HG03571 (cell line): ENCODE measurements at regions not wholly inside any gene's neighbourhood (a gene's known extent, or its start where the extent isn't known, plus 50 kb on each side); places are given as distances from the start of the nearest gene placed in this dataset.

Source experiments
- ATAC-seq: cut with Tn5 transposase; IDR thresholded peaks from one replicate; pipeline ENCODE4 v1.9.1; 2021; ENCODE audit not compliant: unreplicated experiment

DNA sequence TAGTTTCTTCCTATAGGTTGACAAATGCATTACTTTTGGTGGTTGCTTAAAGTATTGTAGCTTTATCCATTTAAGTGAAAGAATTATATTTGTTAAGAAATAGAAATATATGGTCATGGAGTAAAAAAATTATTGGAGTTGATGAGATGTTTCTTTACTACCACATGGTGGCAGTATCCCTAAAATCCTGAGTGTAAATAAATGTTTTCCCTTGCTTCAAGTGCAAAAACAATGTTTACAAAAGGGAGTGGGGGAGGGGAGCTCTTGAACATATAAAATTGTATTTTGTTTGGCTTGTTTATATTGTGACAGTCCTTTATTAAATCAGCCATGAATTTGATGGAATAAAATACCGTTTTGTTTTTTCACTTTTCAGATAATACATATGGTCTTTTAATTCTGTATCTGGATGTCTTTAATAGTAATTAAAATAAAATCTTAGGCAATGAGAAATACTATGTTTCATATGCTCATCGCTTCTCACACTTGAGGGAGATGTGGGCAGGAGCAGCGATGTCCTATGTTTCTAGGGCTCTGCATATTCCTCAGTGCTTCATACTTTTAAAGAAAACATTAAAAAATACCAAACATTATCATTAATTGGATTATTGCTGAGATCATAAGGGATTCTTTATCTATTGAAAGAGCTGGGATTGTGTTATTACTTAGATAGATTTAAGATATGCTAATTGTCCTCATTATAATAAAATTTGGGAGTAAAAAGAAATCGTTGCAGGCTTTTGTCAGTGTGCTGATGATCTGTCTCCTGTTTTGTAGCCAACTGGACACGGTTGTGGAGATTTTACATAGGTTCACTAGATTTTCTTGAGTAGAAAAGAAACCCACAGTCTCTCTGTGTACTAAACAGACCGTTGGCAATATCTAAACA lies 349.7 kb downstream of the TUSC7 start:
- no peak for ATAC-seq

DNA sequence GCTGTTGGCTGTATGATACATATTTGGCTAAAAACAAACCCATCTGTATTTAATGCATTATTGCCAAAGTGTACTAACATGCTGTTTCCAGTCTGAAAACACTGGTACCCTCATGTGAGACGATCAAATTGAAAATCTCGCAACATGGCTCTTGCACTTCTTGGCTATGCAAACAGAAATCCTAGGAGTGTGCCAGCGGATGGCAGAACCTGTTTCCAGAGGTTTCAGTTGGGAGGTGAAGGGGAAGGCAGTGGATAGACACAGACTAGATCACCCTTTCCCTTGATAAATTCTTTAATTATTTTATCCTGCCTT lies 350.3 kb downstream of the TUSC7 start:
- no peak for ATAC-seq

DNA sequence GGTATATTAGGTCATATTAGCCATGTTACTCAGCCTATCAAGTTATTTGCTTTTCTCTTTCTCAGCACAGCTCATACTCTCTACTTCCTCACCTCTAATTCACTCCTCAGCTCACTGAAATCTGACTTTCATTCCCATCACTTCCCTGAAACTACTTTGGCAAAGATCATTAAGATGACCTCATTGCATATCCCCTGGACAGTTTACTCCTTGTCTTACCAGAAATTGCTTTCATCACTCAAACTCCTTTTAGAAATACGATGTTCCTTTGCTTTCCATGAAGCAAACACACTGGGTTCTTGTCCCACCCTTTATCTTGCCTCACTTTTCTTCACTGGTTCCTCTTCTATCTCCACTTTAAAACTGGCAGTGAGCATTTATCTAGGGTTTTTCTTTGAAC lies 354.4 kb downstream of the TUSC7 start:
- no peak for ATAC-seq

DNA sequence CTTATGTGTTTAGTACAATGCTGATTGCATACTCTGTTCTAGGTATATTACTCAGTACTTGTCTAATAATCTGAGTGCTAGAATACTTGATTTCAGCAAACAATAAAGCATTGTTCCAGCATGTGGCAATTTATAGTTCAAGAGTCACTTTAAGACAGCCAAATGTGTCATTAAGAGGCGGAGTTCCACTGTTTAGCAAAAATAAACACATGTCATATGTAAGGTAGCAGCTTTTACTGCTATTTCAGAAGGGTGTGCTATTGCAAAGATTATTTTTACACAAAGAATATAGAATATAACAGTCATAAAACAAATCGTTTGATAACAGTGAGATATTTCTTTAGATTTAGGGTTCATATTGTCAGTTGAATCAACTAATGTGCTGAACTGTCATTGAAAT lies 358.7 kb downstream of the TUSC7 start:
- no peak for ATAC-seq

DNA sequence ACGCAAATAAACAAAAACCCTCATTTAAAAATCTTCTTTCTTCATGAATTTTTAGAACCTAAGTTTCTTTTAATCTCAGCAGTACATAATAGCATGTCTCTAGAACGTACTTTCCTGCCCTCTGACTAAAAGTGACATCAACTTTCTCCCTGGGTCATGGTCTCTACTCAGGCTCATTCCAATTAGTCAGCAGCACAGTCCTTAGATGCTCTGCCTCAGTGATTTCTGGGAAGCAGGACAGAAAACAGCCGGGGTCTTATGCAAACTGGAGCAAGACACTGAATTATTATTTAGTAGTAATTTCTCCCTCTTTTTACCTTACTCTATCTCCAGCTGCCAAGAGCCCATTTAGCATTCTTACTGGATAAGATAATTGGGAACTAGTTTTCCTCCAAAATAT lies 365.2 kb downstream of the TUSC7 start:
- no peak for ATAC-seq

DNA sequence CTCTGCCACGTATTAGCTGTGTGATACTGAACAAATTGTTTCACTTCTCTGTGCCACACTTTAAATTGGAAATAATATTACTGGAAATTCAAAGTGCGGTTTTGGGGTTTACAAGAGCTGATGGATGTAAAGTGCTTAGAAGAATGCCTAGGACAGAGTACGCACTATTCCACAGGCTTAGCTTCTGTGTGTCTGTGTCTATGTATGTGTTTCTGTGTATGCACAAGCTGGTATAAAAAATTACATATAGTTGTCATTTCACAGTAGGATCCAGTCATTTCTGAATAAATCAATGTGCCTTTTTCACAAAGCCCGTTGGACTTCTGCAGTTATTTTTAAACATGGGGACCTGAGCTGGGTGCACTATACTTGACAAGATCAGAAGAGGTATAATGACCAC lies 370.4 kb downstream of the TUSC7 start:
- no peak for ATAC-seq

DNA sequence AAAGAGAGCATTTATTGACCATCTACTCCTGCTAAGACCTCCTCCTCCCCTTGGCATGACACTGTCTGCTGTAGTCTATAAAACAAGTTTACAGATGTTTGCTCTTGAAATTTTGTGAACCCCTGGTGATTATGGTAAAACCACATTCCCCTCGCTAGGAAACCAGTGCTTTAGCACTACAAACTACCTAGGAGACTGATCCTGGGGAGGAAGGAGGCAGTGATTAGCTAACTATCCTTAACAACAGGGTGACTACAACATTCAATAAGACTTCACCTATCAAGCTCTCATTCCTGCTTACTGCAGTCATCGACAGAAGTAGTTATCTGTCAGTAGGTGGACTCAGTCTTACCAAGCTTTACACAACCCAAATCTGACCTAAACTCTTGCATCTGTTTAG lies 371.3 kb downstream of the TUSC7 start:
- no peak for ATAC-seq

DNA sequence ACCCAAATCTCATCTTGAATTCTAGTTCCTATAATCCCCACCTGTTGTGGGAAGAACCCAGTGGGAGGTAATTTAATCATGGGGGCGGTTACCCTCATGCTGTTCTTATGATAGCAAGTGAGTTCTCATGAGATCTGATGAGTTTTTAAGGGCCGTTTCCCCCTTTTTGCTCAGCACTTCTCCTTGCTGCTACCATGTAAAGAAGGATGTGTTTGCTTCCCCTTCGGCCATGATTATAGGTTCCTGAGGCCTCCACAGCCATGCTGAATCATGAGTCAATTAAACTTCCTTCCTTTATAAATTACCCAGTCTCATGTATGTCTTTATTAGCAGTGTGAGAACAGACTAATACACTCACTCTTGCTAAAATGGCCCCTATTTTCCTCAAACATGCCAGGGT lies 374.7 kb downstream of the TUSC7 start:
- no peak for ATAC-seq

DNA sequence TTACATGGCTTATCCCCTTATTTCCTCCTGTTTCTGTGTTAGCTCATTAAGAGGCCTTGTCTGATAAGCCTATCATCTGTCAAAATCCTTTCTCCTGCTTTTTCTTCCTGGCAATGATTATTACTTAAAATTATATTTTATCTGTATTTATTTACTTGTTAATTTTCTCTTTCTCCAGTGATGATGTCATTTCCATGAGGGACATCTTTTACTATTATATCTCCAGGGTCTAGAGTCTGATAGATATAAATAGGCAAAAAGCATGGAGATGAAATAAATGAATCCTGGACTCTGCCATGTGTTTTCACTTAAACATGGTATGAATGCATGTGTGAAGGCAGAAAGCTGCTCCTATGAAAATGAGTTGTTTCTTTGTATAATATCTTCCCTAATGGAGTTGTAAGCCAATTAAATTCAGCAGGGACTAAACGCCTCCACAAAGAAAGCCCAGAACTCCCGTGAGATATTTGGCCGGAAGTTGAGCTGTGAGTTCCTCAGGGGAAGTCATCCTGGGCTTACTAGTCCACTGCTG lies 375.2 kb downstream of the TUSC7 start:
- no peak for ATAC-seq

DNA sequence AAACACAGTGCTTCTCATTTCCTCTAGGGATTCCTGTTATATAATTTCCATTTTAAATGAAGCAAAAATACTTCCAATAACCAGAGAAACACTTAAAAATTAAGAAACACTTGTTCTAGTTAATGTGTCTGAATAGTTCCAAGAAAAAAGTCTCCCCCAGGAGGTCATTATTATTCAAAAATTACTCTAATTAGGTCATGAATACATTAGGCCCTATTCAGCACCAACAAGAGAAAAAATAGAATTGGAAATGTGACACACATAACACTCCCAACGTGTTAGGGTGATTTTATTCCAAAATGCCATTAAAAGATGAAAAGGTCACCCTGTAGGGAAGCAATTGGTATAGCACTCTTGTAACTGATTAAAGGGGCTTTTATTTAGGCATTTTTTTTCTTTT lies 382.1 kb downstream of the TUSC7 start:
- no peak for ATAC-seq

DNA sequence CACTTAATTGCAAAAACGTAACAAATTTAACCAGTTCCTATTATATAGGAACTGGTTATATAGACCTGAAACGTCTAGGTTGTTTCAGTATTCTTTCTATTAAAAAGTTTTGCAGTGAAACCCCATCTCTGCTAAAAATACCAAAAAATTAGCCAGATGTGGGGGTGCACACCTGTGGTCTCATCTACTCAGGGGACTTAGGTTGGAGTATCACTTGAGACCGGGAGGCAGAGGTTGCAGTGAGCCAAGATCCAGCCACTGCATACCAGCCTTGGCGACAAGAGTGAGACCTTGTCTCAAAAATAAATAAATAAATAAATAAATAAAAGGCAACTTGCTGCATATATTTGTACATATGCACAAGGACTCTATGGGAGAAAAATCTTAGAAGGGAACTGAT lies 387.0 kb downstream of the TUSC7 start:
- ATAC-seq = no peak

DNA sequence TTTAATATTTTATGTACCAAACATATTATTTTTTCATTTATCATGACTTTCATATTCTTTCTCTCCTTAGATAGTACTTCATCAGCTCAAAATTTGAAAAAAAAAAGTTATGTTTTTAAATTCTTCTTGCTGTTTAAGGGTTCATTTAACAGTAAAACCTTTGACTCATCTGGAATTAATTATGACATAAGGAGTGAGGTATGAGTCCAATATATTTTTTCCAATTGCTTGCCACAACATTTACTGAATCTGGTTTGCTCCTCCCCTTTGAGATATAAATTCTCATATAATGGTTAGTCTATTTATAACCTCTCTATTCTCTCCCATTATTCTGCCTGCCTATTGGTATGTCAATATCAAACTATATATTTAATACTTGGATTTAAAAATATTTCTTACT lies 387.8 kb downstream of the TUSC7 start:
- ATAC-seq = no peak

DNA sequence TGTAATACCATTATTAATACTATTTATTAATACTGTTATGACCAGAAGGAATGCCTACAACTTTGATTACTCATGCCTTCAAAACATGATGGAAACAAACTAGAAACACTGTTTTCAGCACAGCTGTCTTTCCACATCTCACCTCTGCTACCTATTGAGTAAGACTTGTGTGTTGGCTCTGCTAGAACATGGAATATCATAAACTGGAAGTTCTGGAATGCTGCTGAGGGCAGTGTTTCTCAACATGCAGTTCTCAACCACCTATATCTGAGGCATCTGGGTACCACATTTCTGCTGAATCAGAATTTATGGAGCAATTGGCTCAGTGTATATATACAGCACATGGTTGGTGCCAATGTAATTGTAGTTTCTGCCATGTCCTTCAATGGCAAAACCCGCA lies 392.1 kb downstream of the TUSC7 start:
- no peak for ATAC-seq

DNA sequence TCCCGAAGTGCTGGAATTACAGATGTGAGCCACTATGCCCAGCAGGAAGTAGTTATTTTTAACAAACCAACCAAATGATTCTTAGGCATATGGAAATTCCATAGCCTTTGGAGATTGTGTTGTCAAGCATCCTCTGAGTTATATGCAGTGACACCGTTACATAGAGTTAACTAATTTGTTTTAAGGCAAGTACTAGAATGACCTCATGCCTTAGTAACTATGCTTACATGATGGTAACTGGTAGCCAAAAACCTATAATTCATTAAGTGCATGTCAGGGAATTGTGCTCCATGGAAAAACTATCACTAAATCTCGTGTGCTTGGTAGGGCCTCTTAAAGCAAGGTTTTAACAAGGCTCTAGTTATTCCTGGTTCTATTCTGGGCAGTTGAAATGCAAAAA lies 392.8 kb downstream of the TUSC7 start:
- no peak for ATAC-seq

DNA sequence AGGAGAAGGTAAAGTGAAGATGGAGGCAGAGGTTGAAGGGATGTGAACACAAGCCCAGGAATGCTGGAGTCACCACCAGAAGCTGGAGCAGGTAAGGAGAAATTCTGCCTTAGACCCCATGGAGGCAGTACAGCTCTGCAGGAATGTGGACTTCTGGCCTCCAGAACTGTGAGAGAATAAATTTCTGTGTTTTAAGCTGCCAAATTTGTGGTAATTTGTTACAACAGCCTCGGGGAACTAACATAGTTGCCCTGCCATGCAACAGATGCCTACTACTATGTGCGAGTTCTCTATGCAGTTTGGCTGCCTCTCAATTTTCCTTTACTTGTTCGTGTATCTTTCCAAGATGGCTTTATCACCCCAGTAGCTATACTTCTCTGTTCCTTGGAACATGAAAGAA lies 394.1 kb downstream of the TUSC7 start:
- ATAC-seq = no peak

DNA sequence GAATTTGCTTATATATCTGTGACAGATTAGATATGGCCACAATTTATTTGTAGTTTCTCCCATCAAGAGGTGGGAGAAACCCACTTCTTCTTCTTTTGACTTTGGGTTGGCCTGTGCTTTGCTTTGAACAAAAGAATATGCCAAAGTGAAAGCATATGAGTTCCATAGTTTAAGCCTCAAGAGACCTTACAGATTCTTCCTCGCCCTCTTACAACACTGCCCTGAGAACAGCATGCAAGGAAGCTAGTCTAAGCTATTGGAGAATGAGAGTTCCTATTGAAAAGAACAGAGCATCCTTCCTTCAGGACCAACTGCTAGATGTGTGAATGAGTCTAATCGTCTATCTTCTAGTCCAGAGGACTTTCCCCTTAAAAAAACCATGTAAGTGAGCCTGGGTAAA lies 394.8 kb downstream of the TUSC7 start:
- ATAC-seq = no peak

DNA sequence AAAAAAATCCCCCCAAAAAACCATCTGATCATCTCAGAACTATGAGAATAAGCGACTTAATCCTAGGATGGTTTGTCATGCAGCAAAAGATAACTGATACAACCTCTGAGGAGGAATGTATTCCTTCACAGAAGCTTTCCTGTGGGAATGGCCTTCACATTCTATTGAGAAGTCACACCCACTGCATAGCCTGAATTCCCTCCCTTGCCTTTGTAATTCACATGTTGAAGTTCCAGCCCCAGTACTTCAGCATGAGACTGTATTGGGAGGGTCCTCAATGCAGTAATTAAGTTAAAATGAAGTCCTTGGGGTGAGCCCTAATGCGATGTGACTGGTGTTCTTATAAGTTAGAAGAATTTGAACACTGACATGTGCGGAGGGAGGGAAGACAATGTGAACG lies 395.2 kb downstream of the TUSC7 start:
- ATAC-seq = no peak

DNA sequence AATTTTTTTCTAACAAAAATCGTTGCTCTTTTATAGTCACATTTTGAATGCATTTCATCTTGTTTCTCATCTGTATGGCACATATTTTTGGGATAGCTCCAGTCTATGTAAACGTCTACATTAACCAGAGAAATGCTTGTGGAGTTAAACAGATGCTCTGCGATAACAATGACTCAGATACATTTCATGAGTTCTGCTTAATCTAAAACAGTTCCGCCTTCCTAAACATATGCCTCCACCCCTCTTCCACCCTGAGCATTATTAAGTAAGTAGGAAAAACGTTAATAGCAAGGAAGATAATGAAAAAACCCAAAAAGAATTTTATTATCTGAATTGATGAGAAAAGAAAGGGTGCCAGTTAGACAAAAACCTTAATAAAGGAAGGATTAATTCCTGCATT lies 396.1 kb downstream of the TUSC7 start:
- no peak for ATAC-seq

DNA sequence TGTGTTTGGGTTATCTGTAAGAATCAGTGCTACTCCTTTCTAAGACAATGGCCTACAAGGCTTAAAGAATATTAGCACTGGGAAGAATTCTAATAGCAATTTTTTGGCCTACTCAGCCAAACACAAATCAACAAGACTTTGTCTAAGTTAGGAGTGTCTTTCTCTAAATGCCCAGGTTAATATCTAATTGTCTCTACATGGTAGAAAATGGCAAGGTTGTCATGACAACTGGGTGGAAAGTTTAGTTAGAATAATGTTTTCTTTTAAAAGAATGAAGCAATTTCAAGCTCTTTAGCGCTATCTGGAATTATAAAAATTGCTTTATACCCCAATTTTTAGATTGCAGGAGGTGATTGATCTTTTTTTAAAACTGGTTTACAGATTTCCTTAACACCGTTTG lies 396.8 kb downstream of the TUSC7 start:
- ATAC-seq = no peak

DNA sequence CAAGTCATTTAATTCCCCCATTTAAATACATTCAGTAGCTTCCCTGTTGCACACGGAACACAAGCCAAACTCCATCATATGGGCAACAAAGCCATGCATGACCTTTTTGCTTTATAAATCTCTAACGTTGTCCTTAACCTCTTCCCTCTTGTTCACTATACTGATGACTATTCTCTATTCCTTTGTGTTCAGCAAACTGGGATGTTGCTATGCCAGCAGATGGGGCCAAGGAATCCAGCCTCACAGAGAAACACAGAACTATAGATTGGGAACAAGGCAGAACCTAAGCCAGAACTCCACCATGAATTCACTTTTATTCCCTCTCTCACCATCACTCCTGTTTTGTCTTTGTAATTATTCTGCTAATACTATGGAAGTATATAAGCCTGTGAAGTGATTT lies 398.4 kb downstream of the TUSC7 start:
- ATAC-seq = no peak

DNA sequence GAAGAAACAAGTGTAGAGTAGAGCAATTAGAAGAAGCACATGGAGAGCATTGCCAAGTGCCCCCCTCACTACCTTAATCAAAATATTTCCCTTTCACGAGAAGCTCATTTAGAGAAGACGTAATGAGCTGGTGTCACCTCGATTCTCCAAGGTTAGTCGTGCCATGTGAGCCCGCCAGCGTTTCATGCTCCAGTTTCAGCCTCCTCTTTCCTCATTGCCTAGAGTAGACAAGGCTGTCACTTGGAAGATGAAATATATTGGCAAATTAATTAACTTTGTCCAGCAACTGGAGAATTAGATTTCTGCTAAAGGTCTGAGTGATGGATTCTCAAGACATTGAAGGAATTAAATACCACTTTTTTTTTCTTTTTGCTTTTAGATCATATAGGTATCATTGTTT lies 399.6 kb downstream of the TUSC7 start:
- ATAC-seq = no peak

DNA sequence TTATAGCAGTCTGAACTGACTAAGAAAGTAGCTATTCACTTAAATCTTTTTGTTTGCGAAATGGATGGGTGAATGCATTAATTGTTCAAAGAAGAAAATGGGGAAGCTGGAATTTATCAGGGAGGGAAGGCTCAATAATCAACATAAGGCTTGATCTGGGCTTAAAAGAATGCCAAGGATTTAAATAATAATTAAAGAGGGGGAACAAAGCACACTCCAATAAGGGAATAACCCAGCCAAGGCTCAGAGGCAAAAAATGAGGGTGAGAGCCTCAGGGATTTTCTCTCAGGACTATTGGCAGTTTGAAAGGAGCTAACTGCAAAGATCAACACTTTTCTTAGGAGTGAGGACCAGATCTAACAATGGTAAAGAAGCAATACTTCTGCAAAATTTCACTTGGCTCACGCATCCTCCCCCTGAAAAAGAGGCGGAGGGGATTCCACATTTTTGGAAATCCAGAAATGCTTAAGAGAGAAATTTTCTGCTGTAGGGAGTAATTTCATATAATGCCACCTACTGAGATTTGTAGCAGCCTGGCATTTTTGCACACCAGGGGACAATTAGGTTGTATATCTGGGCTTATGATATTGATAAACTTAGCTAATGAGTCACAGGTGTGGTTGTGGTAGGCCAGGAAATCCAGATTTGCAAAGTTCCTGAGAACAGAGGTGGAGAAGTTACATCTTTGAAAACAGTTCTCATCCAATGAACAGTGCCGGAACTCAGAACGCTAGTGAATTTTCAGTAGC lies 405.1 kb downstream of the TUSC7 start:
- ATAC-seq = no peak
